Hepatic stellate cell (primary cell): ENCODE measurements at regions not wholly inside any gene's neighbourhood (a gene's known extent, or its start where the extent isn't known, plus 50 kb on each side); places are given as distances from the start of the nearest gene placed in this dataset.
"Not testable (repeated sequence)": the region's sequence is repeated elsewhere in the genome, so short reads cannot be mapped to it uniquely, and the experiment has no call there.

Experiments used
- DNase-seq: peaks from one replicate; pipeline ENCODE4 v3.0.0; 2011; ENCODE audit warnings: low spot score

GRCh38 chr18:78416853-78417252, 562.8 kb upstream of the SALL3 start:
- no peak for DNase-seq

- DNase-seq: no peak
Measured at GRCh38 chr18:78418379-78418778, 561.2 kb upstream of the SALL3 start.

GRCh38 chr18:78419171-78419570, 560.4 kb upstream of the SALL3 start:
- DNase-seq: no peak

GRCh38 chr18:78420116-78420515, 559.5 kb upstream of the SALL3 start:
- no peak for DNase-seq

- no peak for DNase-seq
Measured at GRCh38 chr18:78421392-78421791, 558.2 kb upstream of the SALL3 start.

- no peak for DNase-seq
Measured at GRCh38 chr18:78422336-78422735, 557.3 kb upstream of the SALL3 start.

GRCh38 chr18:78423811-78424210, 555.8 kb upstream of the SALL3 start:
- DNase-seq: no peak

GRCh38 chr18:78424403-78425018, 555.1 kb upstream of the SALL3 start:
- DNase-seq: no peak

- no peak for DNase-seq
Measured at GRCh38 chr18:78425019-78425412, 554.6 kb upstream of the SALL3 start.

- DNase-seq: no peak
Measured at GRCh38 chr18:78427081-78427480, 552.5 kb upstream of the SALL3 start.

- no peak for DNase-seq
Measured at GRCh38 chr18:78429127-78430108, 550.2 kb upstream of the SALL3 start.

GRCh38 chr18:78430131-78430758, 549.4 kb upstream of the SALL3 start:
- no peak for DNase-seq

GRCh38 chr18:78431606-78432005, 548.0 kb upstream of the SALL3 start:
- no peak for DNase-seq

GRCh38 chr18:78433562-78433961, 546.1 kb upstream of the SALL3 start:
- DNase-seq: no peak

GRCh38 chr18:78436110-78436509, 543.5 kb upstream of the SALL3 start:
- DNase-seq: no peak

GRCh38 chr18:78438235-78438634, 541.4 kb upstream of the SALL3 start:
- not testable (repeated sequence) for DNase-seq

- no peak for DNase-seq
Measured at GRCh38 chr18:78445880-78446279, 533.7 kb upstream of the SALL3 start.

- DNase-seq: no peak
Measured at GRCh38 chr18:78447211-78447610, 532.4 kb upstream of the SALL3 start.

GRCh38 chr18:78448106-78448505, 531.5 kb upstream of the SALL3 start:
- no peak for DNase-seq

GRCh38 chr18:78448591-78448990, 531.0 kb upstream of the SALL3 start:
- no peak for DNase-seq

- DNase-seq: no peak
Measured at GRCh38 chr18:78454221-78454620, 525.4 kb upstream of the SALL3 start.

GRCh38 chr18:78455386-78455785, 524.2 kb upstream of the SALL3 start:
- no peak for DNase-seq

GRCh38 chr18:78457011-78457410, 522.6 kb upstream of the SALL3 start:
- DNase-seq: no peak
